GM12891 (cell line): ENCODE measurements at regions not wholly inside any gene's neighbourhood (a gene's known extent, or its start where the extent isn't known, plus 50 kb on each side); places are given as distances from the start of the nearest gene placed in this dataset.

ENCODE experiments used
- PAX5 ChIP-seq: IDR thresholded peaks from 2 replicates; pipeline ENCODE4 v1.6.1; 2011; ENCODE audit warnings: low read length, moderate library complexity, mild to moderate bottlenecking; ENCODE audit not compliant: insufficient read depth, severe bottlenecking
- POLR2AphosphoS5 ChIP-seq: IDR thresholded peaks from 2 replicates; pipeline ENCODE4 v1.6.1; 2011; ENCODE audit warnings: low read depth, low read length, control low read depth

DNA sequence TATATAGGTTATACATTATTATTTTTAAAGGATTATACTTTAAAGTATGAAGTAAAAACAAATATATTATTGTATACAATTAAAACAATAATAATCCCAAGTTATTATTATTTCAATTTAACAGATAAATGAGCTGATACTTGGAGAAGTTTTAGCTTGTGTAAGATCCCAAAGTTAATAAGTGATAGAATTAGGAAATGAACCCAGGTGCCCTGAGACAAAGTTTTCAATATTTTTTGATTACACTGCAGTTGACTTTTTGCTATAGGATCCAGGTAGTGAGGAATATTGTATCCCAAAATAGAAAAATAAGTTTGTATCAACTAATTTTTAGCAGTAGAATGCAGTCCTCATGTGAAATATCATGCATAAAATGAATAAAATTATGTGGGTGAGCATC, 543.2 kb upstream of the ZNF608 start:
- TF ChIP-seq POLR2AphosphoS5 (no peak), PAX5 (no peak)
